ENCODE measurements at regions not wholly inside any gene's neighbourhood (a gene's known extent, or its start where the extent isn't known, plus 50 kb on each side); places are given as distances from the start of the nearest gene placed in this dataset.

DNA sequence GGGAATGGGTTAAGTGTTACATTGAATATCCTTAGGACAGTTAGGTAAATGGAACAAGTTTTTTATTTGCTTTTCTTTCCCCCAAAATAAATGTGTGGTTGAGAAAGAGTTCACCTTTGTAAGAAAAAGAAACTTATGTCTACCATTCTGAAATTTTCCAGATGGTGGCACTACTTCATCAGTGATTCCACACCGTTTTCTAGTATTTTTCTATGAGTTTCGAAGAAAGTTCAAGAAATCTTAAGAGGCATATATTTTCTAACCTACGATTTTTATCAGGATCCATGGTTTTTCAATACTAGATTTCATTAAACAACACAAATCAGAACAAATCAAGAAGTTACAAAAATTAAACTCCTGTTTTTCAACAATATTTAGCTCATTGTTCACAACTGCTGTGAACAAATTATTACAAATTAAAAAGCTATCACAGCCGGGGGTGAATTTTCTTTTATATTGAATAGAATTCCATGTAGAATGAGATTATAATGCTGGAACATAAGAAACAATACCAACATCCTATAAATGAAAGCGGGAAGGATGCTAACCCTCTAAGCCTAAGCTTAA, 163.1 kb upstream of the NPVF start:
- no peak for DNase-seq
- Mint-ChIP-seq H3K27me3 (peaks cover 26% of the 10 kb centered on the region), H3K9me3 (no peaks in the 10 kb centered on the region), H3K4me1 (no peaks in the 10 kb centered on the region), H3K36me3 (no peaks in the 10 kb centered on the region), H3K4me3 (no peak overlapping the region), H3K27ac (no peak overlapping the region)

- no peaks in the 10 kb centered on the region for H3K9me3 Mint-ChIP-seq
- H3K27me3 Mint-ChIP-seq = peaks cover 26% of the 10 kb centered on the region
- no peaks in the 10 kb centered on the region for H3K4me1 Mint-ChIP-seq
- no peak for DNase-seq
- no peak overlapping the region for H3K4me3 Mint-ChIP-seq
- no peaks in the 10 kb centered on the region for H3K36me3 Mint-ChIP-seq
- H3K27ac Mint-ChIP-seq = no peak overlapping the region
Measured at GRCh38 chr7:25391961-25392587, 163.8 kb upstream of the NPVF start.

- DNase-seq = no peak
- H3K9me3 Mint-ChIP-seq = no peaks in the 10 kb centered on the region
- no peak overlapping the region for H3K27ac Mint-ChIP-seq
Measured at GRCh38 chr7:25392588-25393338, 164.5 kb upstream of the NPVF start.

DNA sequence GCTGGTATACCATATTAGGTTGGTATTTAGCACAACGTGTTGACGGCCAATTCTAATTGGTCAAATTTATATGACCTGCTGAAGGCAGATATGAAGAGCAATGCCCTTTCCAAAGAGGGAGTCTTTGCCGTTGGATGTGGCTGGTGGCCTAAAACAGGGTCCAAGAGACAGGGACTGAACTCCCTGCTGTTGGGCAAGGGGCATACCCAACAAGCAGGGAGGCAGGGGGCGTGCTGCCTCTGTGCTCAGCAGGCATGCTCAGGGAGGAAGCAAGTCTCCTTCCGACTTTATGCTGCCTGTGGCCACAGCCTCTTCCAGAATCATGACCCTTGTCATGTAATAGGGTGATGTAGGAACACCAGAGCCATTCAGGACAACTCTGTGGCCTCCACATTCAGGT, 167.7 kb upstream of the NPVF start:
- Mint-ChIP-seq H3K36me3 (no peaks in the 10 kb centered on the region), H3K27me3 (peaks cover 17% of the 10 kb centered on the region), H3K9me3 (no peaks in the 10 kb centered on the region), H3K27ac (no peak overlapping the region), H3K4me1 (no peaks in the 10 kb centered on the region), H3K4me3 (no peak overlapping the region)
- DNase-seq = no peak

More at GRCh38 chr7:25392588-25393338, 164.5 kb upstream of the NPVF start:
- no peaks in the 10 kb centered on the region for H3K4me1 Mint-ChIP-seq
- no peak overlapping the region for H3K4me3 Mint-ChIP-seq
- peaks cover 26% of the 10 kb centered on the region for H3K27me3 Mint-ChIP-seq
- H3K36me3 Mint-ChIP-seq = no peaks in the 10 kb centered on the region

GRCh38 chr7:25396668-25397067, 168.4 kb upstream of the NPVF start:
- H3K27ac Mint-ChIP-seq = no peak overlapping the region
- H3K27me3 Mint-ChIP-seq = peaks cover 21% of the 10 kb centered on the region
- no peak overlapping the region for H3K4me3 Mint-ChIP-seq
- no peaks in the 10 kb centered on the region for H3K4me1 Mint-ChIP-seq
- no peaks in the 10 kb centered on the region for H3K36me3 Mint-ChIP-seq
- H3K9me3 Mint-ChIP-seq = no peaks in the 10 kb centered on the region
- no peak for DNase-seq

- no peak for DNase-seq
- no peaks in the 10 kb centered on the region for H3K9me3 Mint-ChIP-seq
- no peaks in the 10 kb centered on the region for H3K36me3 Mint-ChIP-seq
- H3K27me3 Mint-ChIP-seq = peaks cover 19% of the 10 kb centered on the region
- no peak overlapping the region for H3K27ac Mint-ChIP-seq
- H3K4me3 Mint-ChIP-seq = no peak overlapping the region
- no peaks in the 10 kb centered on the region for H3K4me1 Mint-ChIP-seq
Measured at GRCh38 chr7:25398418-25398817, 170.1 kb upstream of the NPVF start.

DNA sequence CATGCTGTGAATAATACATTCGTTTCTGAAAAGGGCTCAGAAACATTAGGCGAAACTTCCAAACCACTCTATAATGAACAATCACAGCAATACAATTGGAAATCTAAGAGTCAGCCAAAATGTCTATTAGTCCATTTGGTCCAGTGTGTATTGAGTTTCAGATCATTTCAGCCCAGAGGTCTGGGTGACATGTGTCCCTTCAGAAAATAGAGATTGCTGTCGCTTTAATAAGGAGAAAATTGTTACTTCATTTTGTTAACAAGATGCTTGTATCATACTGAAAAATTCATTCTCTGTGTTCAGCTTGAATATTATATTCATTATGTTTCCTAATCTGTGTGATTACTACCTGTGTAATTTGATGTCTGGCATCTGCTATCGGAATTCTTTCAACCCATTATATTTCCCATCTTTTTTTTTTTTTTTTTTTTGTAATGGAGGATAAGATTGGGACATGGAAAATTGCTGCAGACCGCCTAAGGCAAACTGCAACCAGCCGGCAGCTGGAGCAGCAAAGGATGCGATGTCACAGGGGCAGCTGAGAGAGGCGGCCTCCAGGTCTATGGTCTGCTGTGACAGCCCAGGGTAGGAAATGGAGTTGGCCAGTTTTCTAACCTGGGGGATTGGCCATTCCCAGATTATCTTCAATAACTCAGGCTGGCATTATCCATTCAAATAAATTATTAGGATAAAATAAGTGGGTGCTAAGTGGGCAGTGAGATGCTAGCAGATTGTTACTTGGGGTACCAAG, 170.9 kb upstream of the NPVF start:
- no peaks in the 10 kb centered on the region for H3K36me3 Mint-ChIP-seq
- H3K4me3 Mint-ChIP-seq = no peak overlapping the region
- no peaks in the 10 kb centered on the region for H3K9me3 Mint-ChIP-seq
- H3K27me3 Mint-ChIP-seq = peaks cover 14% of the 10 kb centered on the region
- DNase-seq = no peak
- H3K27ac Mint-ChIP-seq = no peak overlapping the region
- H3K4me1 Mint-ChIP-seq = no peaks in the 10 kb centered on the region

GRCh38 chr7:25402532-25402931, 174.2 kb upstream of the NPVF start:
- H3K36me3 Mint-ChIP-seq = no peaks in the 10 kb centered on the region
- peaks cover 13% of the 10 kb centered on the region for H3K27me3 Mint-ChIP-seq
- no peak for DNase-seq
- H3K4me3 Mint-ChIP-seq = no peak overlapping the region
- no peak overlapping the region for H3K27ac Mint-ChIP-seq
- H3K9me3 Mint-ChIP-seq = no peaks in the 10 kb centered on the region
- peaks cover 4% of the 10 kb centered on the region for H3K4me1 Mint-ChIP-seq

DNA sequence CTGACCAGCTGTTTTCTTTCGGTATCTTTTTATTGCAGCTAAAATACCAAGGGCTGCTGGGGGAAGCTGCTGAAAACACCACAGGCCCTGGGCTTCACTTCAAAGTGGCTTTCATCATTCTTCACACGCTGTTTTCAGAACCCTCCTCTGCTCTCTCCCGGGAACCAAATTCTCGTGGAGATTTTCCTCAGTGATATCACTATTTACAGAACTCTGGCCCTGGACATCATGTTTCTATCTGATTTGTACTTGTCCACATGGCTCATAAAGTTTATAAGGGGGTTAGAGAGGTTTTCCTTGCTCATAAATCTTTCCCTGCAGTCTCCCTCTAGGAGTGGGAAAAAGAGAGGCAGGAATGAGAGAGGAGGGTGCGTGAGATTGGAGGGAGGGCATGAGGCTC, 177.4 kb upstream of the NPVF start:
- H3K4me3 Mint-ChIP-seq = no peak overlapping the region

GRCh38 chr7:25407053-25407452, 178.8 kb upstream of the NPVF start:
- H3K9me3 Mint-ChIP-seq = no peaks in the 10 kb centered on the region
- H3K27me3 Mint-ChIP-seq = peaks cover 13% of the 10 kb centered on the region
- H3K27ac Mint-ChIP-seq = no peak overlapping the region
- peaks cover 4% of the 10 kb centered on the region for H3K4me1 Mint-ChIP-seq
- no peaks in the 10 kb centered on the region for H3K36me3 Mint-ChIP-seq
- DNase-seq = no peak
- no peak overlapping the region for H3K4me3 Mint-ChIP-seq

More for the DNA sequence above, 177.4 kb upstream of the NPVF start:
- H3K4me1 Mint-ChIP-seq = peaks cover 4% of the 10 kb centered on the region
- H3K27ac Mint-ChIP-seq = peak overlapping the region; percentile 22
- H3K9me3 Mint-ChIP-seq = no peaks in the 10 kb centered on the region
- no peak for DNase-seq
- peaks cover 16% of the 10 kb centered on the region for H3K27me3 Mint-ChIP-seq
- H3K36me3 Mint-ChIP-seq = no peaks in the 10 kb centered on the region

- H3K9me3 Mint-ChIP-seq = no peaks in the 10 kb centered on the region
- no peak overlapping the region for H3K4me3 Mint-ChIP-seq
- H3K27ac Mint-ChIP-seq = no peak overlapping the region
- no peaks in the 10 kb centered on the region for H3K36me3 Mint-ChIP-seq
- peaks cover 4% of the 10 kb centered on the region for H3K4me1 Mint-ChIP-seq
- peaks cover 20% of the 10 kb centered on the region for H3K27me3 Mint-ChIP-seq
- DNase-seq = no peak
Measured at GRCh38 chr7:25408012-25408687, 179.9 kb upstream of the NPVF start.

DNA sequence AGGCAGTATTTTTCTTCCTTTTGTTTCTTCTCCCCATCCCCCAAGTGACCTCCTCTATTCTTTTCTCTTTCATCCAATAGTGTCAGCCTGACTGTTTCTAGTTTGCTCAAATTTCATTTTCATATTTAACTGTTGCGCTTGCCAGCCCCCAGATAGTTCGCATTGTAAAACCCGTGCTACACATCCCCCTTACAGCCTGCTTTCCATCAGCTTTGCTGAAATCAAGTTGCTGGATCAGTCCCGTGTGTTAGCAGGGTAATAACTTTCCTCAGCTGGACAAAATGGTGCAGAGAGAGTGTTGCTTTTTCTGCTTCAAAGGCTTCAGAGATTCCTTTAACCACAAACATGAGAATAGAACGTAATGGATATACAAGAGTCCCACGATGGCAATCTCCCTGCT, 180.6 kb upstream of the NPVF start:
- H3K4me3 Mint-ChIP-seq = no peak overlapping the region
- no peaks in the 10 kb centered on the region for H3K9me3 Mint-ChIP-seq
- H3K36me3 Mint-ChIP-seq = no peaks in the 10 kb centered on the region
- H3K4me1 Mint-ChIP-seq = peaks cover 4% of the 10 kb centered on the region
- no peak overlapping the region for H3K27ac Mint-ChIP-seq
- DNase-seq = no peak
- H3K27me3 Mint-ChIP-seq = peaks cover 20% of the 10 kb centered on the region

- no peaks in the 10 kb centered on the region for H3K36me3 Mint-ChIP-seq
- no peak for DNase-seq
- no peak overlapping the region for H3K4me3 Mint-ChIP-seq
- H3K27ac Mint-ChIP-seq = no peak overlapping the region
- H3K9me3 Mint-ChIP-seq = no peaks in the 10 kb centered on the region
- H3K27me3 Mint-ChIP-seq = peaks cover 20% of the 10 kb centered on the region
- peaks cover 4% of the 10 kb centered on the region for H3K4me1 Mint-ChIP-seq
Measured at GRCh38 chr7:25409897-25410636, 181.8 kb upstream of the NPVF start.

- Mint-ChIP-seq H3K36me3 (no peaks in the 10 kb centered on the region), H3K27me3 (peaks cover 18% of the 10 kb centered on the region), H3K9me3 (no peaks in the 10 kb centered on the region), H3K4me1 (no peaks in the 10 kb centered on the region), H3K27ac (no peak overlapping the region), H3K4me3 (no peak overlapping the region)
- no peak for DNase-seq
Measured at GRCh38 chr7:25420771-25421170, 192.5 kb upstream of the NPVF start.
